BJ (cell line): ENCODE measurements at regions not wholly inside any gene's neighbourhood (a gene's known extent, or its start where the extent isn't known, plus 50 kb on each side); places are given as distances from the start of the nearest gene placed in this dataset.

Experiments
- CTCF ChIA-PET: fragments of 350-600 bp; formaldehyde crosslinking; extraction: SDS; loops from one replicate; lab custom pipeline; 2021; ENCODE audit warnings: antibody characterized with exemption, inconsistent platforms; lab: Yijun Ruan, JAX
- POLR2A ChIA-PET: fragments of 300-600 bp; sonication (Branson Sonifier 250); formaldehyde crosslinking; extraction: SDS; loops from one replicate; lab custom pipeline; 2021; ENCODE audit warnings: antibody characterized with exemption; lab: Charles Lee
- DNase-seq: peaks from one replicate; pipeline ENCODE4 v3.0.0-alpha.2; 2011; ENCODE audit warnings: low read depth
- H3K27me3 ChIP-seq: 2 replicates; pipeline ENCODE4 v1.6.0; 2011; ENCODE audit warnings: low read length; ENCODE audit not compliant: control insufficient read depth, insufficient read depth
- H3K36me3 ChIP-seq: 2 replicates; pipeline ENCODE4 v1.5.1; 2011; ENCODE audit warnings: low read length; ENCODE audit not compliant: control insufficient read depth, insufficient read depth
- H3K4me3 ChIP-seq: 2 replicates; pipeline ENCODE4 v1.5.1; 2011; ENCODE audit warnings: low read depth, mild to moderate bottlenecking, control low read depth, low read length
- TF ChIP-seq, protein P1 (sequence below): IDR thresholded peaks from 2 replicates; pipeline ENCODE4 v1.5.1; 2011; ENCODE audit warnings: low read depth, mild to moderate bottlenecking, control low read depth, inconsistent platforms, low read length, moderate library complexity; ENCODE audit not compliant: insufficient read depth

DNA sequence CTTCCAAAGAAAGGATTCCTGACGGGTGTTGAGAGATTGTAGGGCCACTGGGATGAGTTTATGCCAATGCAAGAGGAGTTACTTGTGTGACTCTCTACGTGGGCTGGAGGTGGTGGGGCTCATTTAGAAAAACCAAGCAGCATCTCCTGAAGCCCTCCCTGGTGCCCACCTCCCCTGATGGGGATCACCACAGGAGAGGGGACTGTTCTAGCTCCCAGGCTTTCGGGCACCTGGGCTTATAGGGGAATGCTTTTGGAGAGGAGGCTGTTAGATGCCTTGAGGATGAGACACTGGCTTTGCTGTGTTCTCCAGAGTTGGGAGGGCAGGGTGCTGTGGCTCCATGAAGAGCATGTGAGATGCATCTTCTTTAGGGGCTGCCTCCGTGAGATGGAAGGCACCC is 65.0 kb downstream of the IRX1 start:
- TF ChIP-seq, protein P1, sequence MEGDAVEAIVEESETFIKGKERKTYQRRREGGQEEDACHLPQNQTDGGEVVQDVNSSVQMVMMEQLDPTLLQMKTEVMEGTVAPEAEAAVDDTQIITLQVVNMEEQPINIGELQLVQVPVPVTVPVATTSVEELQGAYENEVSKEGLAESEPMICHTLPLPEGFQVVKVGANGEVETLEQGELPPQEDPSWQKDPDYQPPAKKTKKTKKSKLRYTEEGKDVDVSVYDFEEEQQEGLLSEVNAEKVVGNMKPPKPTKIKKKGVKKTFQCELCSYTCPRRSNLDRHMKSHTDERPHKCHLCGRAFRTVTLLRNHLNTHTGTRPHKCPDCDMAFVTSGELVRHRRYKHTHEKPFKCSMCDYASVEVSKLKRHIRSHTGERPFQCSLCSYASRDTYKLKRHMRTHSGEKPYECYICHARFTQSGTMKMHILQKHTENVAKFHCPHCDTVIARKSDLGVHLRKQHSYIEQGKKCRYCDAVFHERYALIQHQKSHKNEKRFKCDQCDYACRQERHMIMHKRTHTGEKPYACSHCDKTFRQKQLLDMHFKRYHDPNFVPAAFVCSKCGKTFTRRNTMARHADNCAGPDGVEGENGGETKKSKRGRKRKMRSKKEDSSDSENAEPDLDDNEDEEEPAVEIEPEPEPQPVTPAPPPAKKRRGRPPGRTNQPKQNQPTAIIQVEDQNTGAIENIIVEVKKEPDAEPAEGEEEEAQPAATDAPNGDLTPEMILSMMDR = no peak
- ChIA-PET CTCF (no interaction called here), POLR2A (no interaction called here)
- H3K27me3 ChIP-seq = no peaks in the 10 kb centered on the region
- DNase-seq = no peak
- no peaks in the 10 kb centered on the region for H3K36me3 ChIP-seq
- no peak overlapping the region for H3K4me3 ChIP-seq

DNA sequence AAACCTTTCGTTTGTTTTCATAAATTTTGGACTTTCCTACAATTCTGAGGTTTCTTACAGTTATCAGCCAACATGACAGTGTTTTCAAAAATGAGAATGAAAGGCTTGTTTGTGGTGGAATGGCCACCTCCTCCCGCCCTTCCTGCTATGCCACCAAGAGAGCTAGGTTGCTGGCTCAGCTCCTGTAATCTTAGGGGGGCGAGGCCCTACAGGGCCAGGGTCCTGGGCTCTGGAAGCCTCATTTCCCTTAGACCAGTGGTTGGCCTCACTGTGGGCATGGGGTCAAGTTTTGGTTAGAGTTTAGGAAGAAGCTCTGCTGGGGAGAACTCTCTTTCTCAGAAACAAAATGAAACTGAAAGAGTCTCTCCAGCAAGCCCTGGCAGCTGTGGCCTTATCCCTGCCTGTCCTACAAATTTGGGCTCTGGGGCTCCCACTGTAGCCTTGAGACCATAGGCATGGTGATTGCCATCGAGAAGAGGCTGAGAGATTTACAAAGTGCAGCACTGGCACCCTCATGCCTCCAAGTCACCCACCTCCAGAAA is 66.2 kb downstream of the IRX1 start:
- Histone ChIP-seq H3K36me3 (no peaks in the 10 kb centered on the region), H3K4me3 (no peak overlapping the region), H3K27me3 (no peaks in the 10 kb centered on the region)
- TF ChIP-seq, protein P1 = no peak
- POLR2A ChIA-PET = no interaction called here
- no peak for DNase-seq
- CTCF ChIA-PET = no interaction called here

DNA sequence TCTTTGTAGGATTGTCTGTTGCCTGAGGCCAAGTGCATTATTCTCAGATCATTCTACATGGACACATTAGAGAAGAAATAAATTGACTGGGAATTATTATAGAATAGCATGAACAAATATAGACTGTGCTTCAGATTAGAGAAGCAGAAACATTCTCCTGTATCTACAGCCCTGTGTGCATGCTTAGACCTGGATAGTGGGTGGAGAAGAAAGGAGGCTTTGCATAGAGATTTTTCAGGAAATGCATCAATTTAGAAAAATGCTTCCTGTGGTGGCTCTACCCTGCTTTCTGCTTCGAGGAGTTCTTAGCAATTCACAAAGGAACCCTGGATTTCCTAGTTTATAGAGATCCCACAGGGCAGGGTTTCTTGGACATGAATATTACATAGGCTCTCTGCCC is 66.7 kb downstream of the IRX1 start:
- ChIA-PET POLR2A (no interaction called here), CTCF (no interaction called here)
- no peak for DNase-seq
- TF ChIP-seq, protein P1 = no peak
- Histone ChIP-seq H3K36me3 (no peaks in the 10 kb centered on the region), H3K27me3 (no peaks in the 10 kb centered on the region), H3K4me3 (no peak overlapping the region)

DNA sequence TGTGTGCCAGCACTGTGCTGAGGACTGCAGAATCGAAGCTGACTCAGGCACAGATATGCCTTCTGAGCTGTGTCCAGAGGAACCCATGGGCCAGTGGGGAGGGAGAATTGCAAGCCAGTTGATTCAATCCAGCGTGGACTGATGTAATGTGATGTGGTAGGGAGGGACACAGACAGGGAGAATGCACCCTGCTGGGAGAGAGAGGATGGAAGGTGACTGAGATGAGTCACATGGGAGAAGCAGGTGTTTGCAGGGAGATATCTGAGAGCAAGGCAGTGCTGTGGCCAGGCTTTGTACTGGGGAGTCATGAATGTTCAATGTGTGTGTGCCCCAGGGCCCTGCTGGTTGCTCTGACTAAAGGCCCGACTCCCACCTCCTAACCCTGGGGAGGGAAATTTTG is 75.7 kb downstream of the IRX1 start:
- H3K27me3 ChIP-seq = no peaks in the 10 kb centered on the region
- no peak for DNase-seq
- CTCF ChIA-PET = no interaction called here
- POLR2A ChIA-PET = no interaction called here
- TF ChIP-seq, protein P1 = no peak
- no peak overlapping the region for H3K4me3 ChIP-seq
- H3K36me3 ChIP-seq = no peaks in the 10 kb centered on the region

DNA sequence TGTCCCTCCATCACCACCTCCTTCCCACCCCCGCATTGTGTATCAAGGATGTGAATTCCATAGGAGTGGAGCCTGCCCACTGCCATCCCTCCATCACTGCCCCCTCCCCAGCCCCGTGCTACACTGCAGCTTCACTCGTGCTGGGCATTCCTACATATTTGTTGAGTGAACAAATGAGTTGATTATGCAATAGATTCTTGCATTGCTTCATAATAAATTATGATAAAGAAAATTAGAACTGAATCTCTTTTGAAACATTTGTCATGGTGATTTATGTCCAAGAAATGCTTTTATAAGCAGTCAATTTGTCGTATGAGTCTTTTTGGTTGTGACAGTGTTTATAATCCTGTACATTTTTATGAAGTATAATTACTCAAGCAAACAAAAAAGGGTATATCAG is 83.2 kb downstream of the IRX1 start:
- no peak for DNase-seq
- H3K4me3 ChIP-seq = no peak overlapping the region
- H3K36me3 ChIP-seq = no peaks in the 10 kb centered on the region
- CTCF ChIA-PET = no interaction called here
- TF ChIP-seq, protein P1 = no peak
- no peaks in the 10 kb centered on the region for H3K27me3 ChIP-seq
- POLR2A ChIA-PET = interaction anchor here (0.7 kb wide), 1 partner anchor 1743 kb away, joined by 3 read pairs; no protein-coding TSS in a partner anchor
